Endothelial cell of umbilical vein (primary cell): ENCODE measurements at regions not wholly inside any gene's neighbourhood (a gene's known extent, or its start where the extent isn't known, plus 50 kb on each side); places are given as distances from the start of the nearest gene placed in this dataset.

Experiments used
- BruUV-seq: library from RNA; stranded (reverse); fragments of 400-500 nt; replicated peaks from 2 replicates; lab custom pipeline; 2021; lab: Mats Ljungman, UMichigan
- CTCF ChIA-PET: fragments of 300-600, 350-600 bp; sonication (Branson Sonifier 250); formaldehyde crosslinking; loops from one replicate; lab custom pipeline; 2021; ENCODE audit warnings: antibody characterized with exemption, inconsistent platforms; lab: Charles Lee
- POLR2A ChIA-PET: fragments of 300-600, 350-600 bp; sonication (Branson Sonifier 250); formaldehyde crosslinking; loops from one replicate; lab custom pipeline; 2021; ENCODE audit warnings: antibody characterized with exemption, inconsistent platforms; lab: Charles Lee
- DNase-seq: peaks from one replicate; pipeline ENCODE4 v3.0.0-alpha.2; 2011; ENCODE audit warnings: low read depth, low spot score
- FAIRE-seq: peaks from 2 replicates; lab custom pipeline; 2011; peaks lifted over from hg19 to GRCh38; lab: Jason Lieb, UNC
- H2AFZ ChIP-seq: 2 replicates; pipeline ENCODE4 v1.6.0; 2012; ENCODE audit warnings: low read depth, low read length, control low read depth, inconsistent platforms
- H3K27ac ChIP-seq: 2 replicates; pipeline ENCODE4 v1.5.1; 2011; ENCODE audit warnings: low read depth, mild to moderate bottlenecking, control low read depth, low read length, moderate library complexity; ENCODE audit not compliant: insufficient read depth
- H3K27me3 ChIP-seq, 2 experiments: 2 replicates each; pipeline versions ENCODE4 v1.6.0 to v1.6.1; 2011; ENCODE audit warnings: low read length in 2 of 2, mixed read lengths in 1 of 2; ENCODE audit not compliant: control insufficient read depth in 2 of 2, insufficient read depth in 2 of 2
- H3K36me3 ChIP-seq, 2 experiments: 2 replicates in 1 of 2; 3 replicates in 1 of 2; pipeline ENCODE4 v1.5.1; 2011; ENCODE audit warnings: low read length in 2 of 2, mild to moderate bottlenecking in 1 of 2, moderate library complexity in 1 of 2; ENCODE audit not compliant: control insufficient read depth in 2 of 2, insufficient read depth in 2 of 2; ENCODE audit errors: extremely low read depth in 1 of 2
- H3K4me1 ChIP-seq: 3 replicates; pipeline ENCODE4 v1.5.1; 2011; ENCODE audit warnings: mild to moderate bottlenecking, low read length; ENCODE audit not compliant: control insufficient read depth, insufficient read depth; ENCODE audit errors: extremely low read depth
- H3K4me2 ChIP-seq: 2 replicates; pipeline ENCODE4 v1.6.1; 2011; ENCODE audit warnings: low read length, control low read depth, mixed read lengths; ENCODE audit not compliant: insufficient read depth
- H3K4me3 ChIP-seq, 3 experiments: fragments of 200-600 bp in 1 of 3; sonication (generic), shearing (Covaris generic) in 1 of 3; replicated peaks in 1 of 3; 2 replicates each; pipeline ENCODE4 v1.5.1; 2011 to 2016; ENCODE audit warnings: control low read depth in 3 of 3, low read length in 3 of 3, mild to moderate bottlenecking in 2 of 3, inconsistent platforms in 1 of 3, low read depth in 1 of 3, moderate library complexity in 1 of 3; ENCODE audit not compliant: insufficient read depth in 1 of 3
- H3K79me2 ChIP-seq: 2 replicates; pipeline ENCODE4 v1.6.0; 2012; ENCODE audit warnings: low read length, inconsistent platforms; ENCODE audit not compliant: control insufficient read depth, insufficient read depth
- H3K9ac ChIP-seq: replicated peaks from 2 replicates; pipeline ENCODE3; 2011; ENCODE audit warnings: low read length, control low read depth; ENCODE audit not compliant: insufficient read depth; ENCODE audit errors: extremely low read depth
- H3K9me1 ChIP-seq: replicated peaks from 3 replicates; pipeline ENCODE4 v1.6.0; 2011; ENCODE audit warnings: mild to moderate bottlenecking, low read length; ENCODE audit not compliant: control insufficient read depth, insufficient read depth; ENCODE audit errors: extremely low read depth
- H3K9me3 ChIP-seq: replicated peaks from 2 replicates; pipeline ENCODE4 v1.5.1; 2012; ENCODE audit warnings: low read length, inconsistent platforms; ENCODE audit not compliant: control insufficient read depth, insufficient read depth
- H4K20me1 ChIP-seq: replicated peaks from 2 replicates; pipeline ENCODE3; 2011; ENCODE audit warnings: mild to moderate bottlenecking, low read length; ENCODE audit not compliant: control insufficient read depth, insufficient read depth; ENCODE audit errors: extremely low read depth
- CTCF ChIP-seq, 2 donors: IDR thresholded peaks; 1 replicate in 1 of 2; 2 replicates in 1 of 2; pipeline ENCODE4 v1.5.1; 2011; ENCODE audit warnings: low read length in 2 of 2, mild to moderate bottlenecking in 2 of 2, moderate library complexity in 2 of 2, control low read depth in 1 of 2, inconsistent platforms in 1 of 2, low read depth in 1 of 2; ENCODE audit not compliant: insufficient read depth in 1 of 2; ENCODE audit errors: extremely low read depth in 1 of 2
- EZH2 ChIP-seq: IDR thresholded peaks from 2 replicates; pipeline ENCODE4 v1.6.1; 2012; ENCODE audit warnings: borderline replicate concordance, low read depth, mild to moderate bottlenecking, moderate library complexity, low read length, inconsistent platforms; ENCODE audit not compliant: severe bottlenecking
- FOS ChIP-seq: IDR thresholded peaks from 2 replicates; pipeline ENCODE4 v1.6.1; 2011; ENCODE audit warnings: mild to moderate bottlenecking, low read length, moderate library complexity, borderline replicate concordance; ENCODE audit not compliant: insufficient read depth
- GATA2 ChIP-seq: IDR thresholded peaks from 2 replicates; pipeline ENCODE4 v1.7.0; 2011; ENCODE audit warnings: low read depth, mild to moderate bottlenecking, moderate library complexity, mixed read lengths, low read length; ENCODE audit not compliant: insufficient read length, insufficient read depth
- JUN ChIP-seq: IDR thresholded peaks from 2 replicates; pipeline ENCODE4 v1.6.1; 2011; ENCODE audit warnings: borderline replicate concordance, low read depth; ENCODE audit not compliant: insufficient read length, insufficient read depth
- MYC ChIP-seq: IDR thresholded peaks from one replicate; pipeline ENCODE4 v1.6.1; 2011; ENCODE audit warnings: mild to moderate bottlenecking, low read depth, low read length
- POLR2A ChIP-seq: IDR thresholded peaks from 2 replicates; pipeline ENCODE4 v1.6.1; 2012; ENCODE audit warnings: low read depth, mild to moderate bottlenecking, control low read depth, low read length
- POLR2AphosphoS5 ChIP-seq: IDR thresholded peaks from 2 replicates; pipeline ENCODE4 v1.6.1; 2012; ENCODE audit warnings: low read depth, mild to moderate bottlenecking, control low read depth, low read length, moderate library complexity; ENCODE audit not compliant: insufficient read depth
- dilution Hi-C: fragments of 300-500 bp; cut with MboI; formaldehyde crosslinking; loops from one replicate; pipeline ENCODE4 v1.15.0; 2019; ENCODE audit warnings: low sequenced_read_pairs; ENCODE audit not compliant: extremely low pct_ligation_motif_present
- intact Hi-C: fragments of 100-400 bp; cut with micrococcal nuclease; formaldehyde crosslinking; loops from one replicate; pipeline ENCODE4 v1.10.0; 2022
- TF ChIP-seq, protein P1 (sequence below): IDR thresholded peaks from 2 replicates; pipeline ENCODE4 v1.6.1; 2011; ENCODE audit not compliant: insufficient read depth, insufficient read length

DNA sequence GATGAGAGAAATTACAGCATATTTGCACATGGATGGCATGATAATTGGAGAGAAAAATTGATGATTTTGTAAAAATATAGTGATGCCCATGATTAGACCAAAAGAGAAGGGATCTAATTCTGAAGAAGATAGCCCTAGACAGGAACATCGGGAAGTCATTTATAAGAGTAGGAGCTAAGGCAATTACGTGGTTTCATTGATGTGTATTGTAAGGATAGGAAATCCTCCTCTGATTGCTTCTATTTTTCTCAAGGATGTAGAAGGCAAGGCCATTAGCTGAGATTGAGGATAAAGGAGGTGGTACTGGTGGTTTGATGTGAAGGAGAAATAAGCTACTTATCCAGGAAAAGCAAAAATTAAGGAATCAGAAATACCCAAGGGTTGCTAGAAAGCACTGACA, 176.5 kb upstream of the SOX11 start:
- H3K4me1 ChIP-seq: no peaks in the 10 kb centered on the region
- BruUV-seq: no TSS peak
- H3K27me3 ChIP-seq: no peaks in the 10 kb centered on the region
- H3K9me3 ChIP-seq: peaks cover 6% of the 10 kb centered on the region
- no peak overlapping the region for H3K9ac ChIP-seq
- H3K9me1 ChIP-seq: no peaks in the 10 kb centered on the region
- TF ChIP-seq, protein P1, sequence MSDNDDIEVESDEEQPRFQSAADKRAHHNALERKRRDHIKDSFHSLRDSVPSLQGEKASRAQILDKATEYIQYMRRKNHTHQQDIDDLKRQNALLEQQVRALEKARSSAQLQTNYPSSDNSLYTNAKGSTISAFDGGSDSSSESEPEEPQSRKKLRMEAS: no peak
- TF ChIP-seq CTCF (IDR thresholded peaks at IDR 0.05; ENCODE audit: extremely low read depth in 1 of 2, insufficient read depth in 1 of 2, low read depth in 1 of 2, low read length in 2 of 2) (no peak), FOS (no peak), POLR2AphosphoS5 (no peak), JUN (no peak), MYC (no peak), EZH2 (no peak), GATA2 (no peak), POLR2A (no peak)
- intact Hi-C loops (no loop called here), dilution Hi-C loops (no loop called here)
- no peaks in the 10 kb centered on the region for H3K36me3 ChIP-seq
- H3K4me3 ChIP-seq: no peak overlapping the region
- CTCF ChIA-PET: no interaction called here
- FAIRE-seq (no peak), DNase-seq (no peak)
- H2AFZ ChIP-seq: no peak overlapping the region
- H3K4me2 ChIP-seq: no peak overlapping the region
- POLR2A ChIA-PET: no interaction called here
- no peak overlapping the region for H3K27ac ChIP-seq
- no peaks in the 10 kb centered on the region for H3K79me2 ChIP-seq
- H4K20me1 ChIP-seq: no peaks in the 10 kb centered on the region
